A549 (cell line): ENCODE measurements at regions not wholly inside any gene's neighbourhood (a gene's known extent, or its start where the extent isn't known, plus 50 kb on each side); places are given as distances from the start of the nearest gene placed in this dataset.

ENCODE experiments used
- ATAC-seq, 2 experiments: fragments of 200-7000 bp in 1 of 2; fragments of >200 bp in 1 of 2; cut with Nextera tagmentation in 1 of 2; cut with Tn5 transposase in 1 of 2; 3 replicates each; pipeline versions ENCODE4 v1.8.0 to v1.9.1; 2018 to 2020; ENCODE audit warnings: mild to moderate bottlenecking in 1 of 2, moderate library complexity in 1 of 2
- CTCF ChIA-PET: fragments of 300-600 bp; sonication (Branson Sonifier 250); formaldehyde crosslinking; extraction: SDS; loops from one replicate; lab custom pipeline; 2021; ENCODE audit warnings: antibody characterized with exemption, inconsistent platforms; lab: Yijun Ruan, JAX
- POLR2A ChIA-PET: fragments of 350-600 bp; formaldehyde crosslinking; extraction: SDS; loops from one replicate; lab custom pipeline; 2021; ENCODE audit warnings: antibody characterized with exemption, inconsistent platforms; lab: Yijun Ruan, JAX
- DNase-seq, 2 experiments: peaks; one replicate each; pipeline versions ENCODE4 v3.0.0 to v3.0.0-alpha.2; 2011 to 2016; ENCODE audit warnings: low read depth in 1 of 2, low spot score in 1 of 2
- FAIRE-seq: peaks from 2 replicates; lab custom pipeline; 2011; peaks lifted over from hg19 to GRCh38; lab: Jason Lieb, UNC
- H3K27ac ChIP-seq, 2 experiments: fragments of >200 bp; sonication (Bioruptor Twin); formaldehyde crosslinking; 3 replicates each; pipeline ENCODE4 v1.5.1; 2016 to 2017
- H3K4me1 ChIP-seq: fragments of >200 bp; sonication (Bioruptor Twin); formaldehyde crosslinking; 3 replicates; pipeline ENCODE4 v1.6.1; 2016
- H3K4me2 ChIP-seq: fragments of >200 bp; sonication (Bioruptor Twin); formaldehyde crosslinking; 3 replicates; pipeline ENCODE4 v1.6.1; 2016
- H3K4me3 ChIP-seq: fragments of >200 bp; sonication (Bioruptor Twin); formaldehyde crosslinking; 3 replicates; pipeline ENCODE4 v1.5.1; 2016
- H3K9me3 ChIP-seq: fragments of >200 bp; sonication (Bioruptor Twin); formaldehyde crosslinking; 3 replicates; pipeline ENCODE4 v1.6.1; 2016
- ATOH8 ChIP-seq: fragments of 250-450 bp; sonication (Bioruptor Pico); IDR thresholded peaks from 2 replicates; pipeline ENCODE4 v1.5.0; 2020; ENCODE audit warnings: low read depth, mild to moderate bottlenecking, moderate library complexity
- BCL3 ChIP-seq: fragments of >200 bp; sonication (Bioruptor Twin); formaldehyde crosslinking; IDR thresholded peaks from 3 replicates; pipeline ENCODE4 v1.6.1; 2016
- CBX2 ChIP-seq: fragments of 200-600 bp; sonication (generic); IDR thresholded peaks from 2 replicates; pipeline ENCODE4 v1.6.1; 2016; ENCODE audit warnings: low read depth, mild to moderate bottlenecking, borderline replicate concordance
- CHD2 ChIP-seq: fragments of 150-350 bp; IDR thresholded peaks from 2 replicates; pipeline ENCODE4 v1.6.1; 2014; ENCODE audit warnings: low read length; ENCODE audit not compliant: partially characterized antibody
- CHD4 ChIP-seq: fragments of 200-600 bp; sonication (generic); IDR thresholded peaks from 2 replicates; pipeline ENCODE4 v1.6.1; 2016; ENCODE audit warnings: antibody characterized with exemption, mild to moderate bottlenecking, borderline replicate concordance
- ELK1 ChIP-seq: fragments of 150-350 bp; IDR thresholded peaks from 2 replicates; pipeline ENCODE4 v1.6.1; 2014; ENCODE audit warnings: low read depth, mild to moderate bottlenecking, low read length
- EP300 ChIP-seq, 2 experiments: fragments of >200 bp; sonication (Bioruptor Twin); formaldehyde crosslinking; IDR thresholded peaks; 2 replicates in 1 of 2; 3 replicates in 1 of 2; pipeline ENCODE4 v1.6.1; 2016 to 2017
- ESRRA ChIP-seq: fragments of 150-350 bp; IDR thresholded peaks from 2 replicates; pipeline ENCODE4 v1.6.1; 2014; ENCODE audit warnings: mild to moderate bottlenecking, low read length, borderline replicate concordance
- FOSL2 ChIP-seq, 2 experiments: fragments of 450-650 bp in 1 of 2; fragments of >200 bp in 1 of 2; sonication (Bioruptor Twin) in 1 of 2; formaldehyde crosslinking; IDR thresholded peaks; 2 replicates each; pipeline versions ENCODE4 v1.5.0 to v1.6.1; 2016 to 2020; ENCODE audit warnings: mild to moderate bottlenecking in 1 of 2, moderate library complexity in 1 of 2
- GATA3 ChIP-seq: IDR thresholded peaks from 2 replicates; pipeline ENCODE4 v1.6.1; 2012; ENCODE audit warnings: borderline replicate concordance
- HDAC2 ChIP-seq: fragments of 200-600 bp; sonication (generic); IDR thresholded peaks from 2 replicates; pipeline ENCODE4 v1.6.1; 2016
- HOXB13 ChIP-seq: fragments of 250-450 bp; sonication (Bioruptor Pico); IDR thresholded peaks from 2 replicates; pipeline ENCODE4 v1.5.0; 2020; ENCODE audit warnings: low read depth, mild to moderate bottlenecking, moderate library complexity
- JUNB ChIP-seq: fragments of >200 bp; sonication (Bioruptor Twin); formaldehyde crosslinking; IDR thresholded peaks from 2 replicates; pipeline ENCODE4 v1.6.1; 2016
- KDM5A ChIP-seq: fragments of 200-600 bp; sonication (generic); IDR thresholded peaks from 2 replicates; pipeline ENCODE4 v1.6.1; 2016; ENCODE audit warnings: antibody characterized with exemption, mild to moderate bottlenecking
- POLR2A ChIP-seq: IDR thresholded peaks from 2 replicates; pipeline ENCODE4 v1.6.1; 2012; ENCODE audit warnings: mild to moderate bottlenecking, low read length
- RAD21 ChIP-seq, 2 experiments: fragments of >200 bp in 1 of 2; sonication (Bioruptor Twin) in 1 of 2; formaldehyde crosslinking in 1 of 2; IDR thresholded peaks in 1 of 2; conservative IDR thresholded peaks in 1 of 2; 2 replicates in 1 of 2; 3 replicates in 1 of 2; pipeline ENCODE4 v1.6.1; 2012 to 2018; ENCODE audit warnings: inconsistent platforms in 1 of 2
- RARB ChIP-seq: fragments of 250-450 bp; sonication (Bioruptor Pico); IDR thresholded peaks from 2 replicates; pipeline ENCODE4 v1.8.0; 2021; ENCODE audit warnings: mild to moderate bottlenecking, moderate library complexity
- REST ChIP-seq: fragments of 200-600 bp; sonication (generic); IDR thresholded peaks from 2 replicates; pipeline ENCODE4 v1.6.1; 2016; ENCODE audit warnings: antibody characterized with exemption, mild to moderate bottlenecking, moderate library complexity
- RFX5 ChIP-seq: fragments of 450-650 bp; IDR thresholded peaks from 2 replicates; pipeline ENCODE4 v1.7.1; 2014; ENCODE audit warnings: antibody characterized with exemption, mild to moderate bottlenecking, moderate library complexity
- RNF2 ChIP-seq: fragments of 200-600 bp; sonication (generic); IDR thresholded peaks from 2 replicates; pipeline ENCODE4 v1.6.1; 2016; ENCODE audit warnings: low read depth, mild to moderate bottlenecking, antibody characterized with exemption, moderate library complexity, borderline replicate concordance
- TFCP2L1 ChIP-seq: fragments of 250-450 bp; sonication (Bioruptor Pico); IDR thresholded peaks from 2 replicates; pipeline ENCODE4 v1.5.0; 2021; ENCODE audit warnings: mild to moderate bottlenecking
- USF2 ChIP-seq: fragments of 450-650 bp; IDR thresholded peaks from 2 replicates; pipeline ENCODE4 v1.6.1; 2014; ENCODE audit warnings: antibody characterized with exemption
- ZC3H11A ChIP-seq: fragments of 450-650 bp; IDR thresholded peaks from 2 replicates; pipeline ENCODE4 v1.6.1; 2014; ENCODE audit warnings: antibody characterized with exemption, mild to moderate bottlenecking
- ZFP36 ChIP-seq: fragments of 450-650 bp; IDR thresholded peaks from 2 replicates; pipeline ENCODE4 v1.6.1; 2014; ENCODE audit warnings: borderline replicate concordance; ENCODE audit not compliant: partially characterized antibody
- ZSCAN20 ChIP-seq: fragments of 250-450 bp; sonication (Bioruptor Pico); IDR thresholded peaks from 2 replicates; pipeline ENCODE4 v1.8.0; 2022; ENCODE audit warnings: mild to moderate bottlenecking, moderate library complexity
- WGBS: methylation state at CpG from one replicate; pipeline ENCODE4 v1.1.6; 2017; ENCODE audit errors: missing lambda C conversion rate; 5-methylcytosine and 5-hydroxymethylcytosine counted together

GRCh38 chr3:27544372-27544865 is 60.2 kb upstream of the SLC4A7 start (continued):
- TF ChIP-seq ELK1 (no peak), RFX5 (no peak), RNF2 (no peak), ATOH8 (CRISPR knock-in tag) (no peak), CHD2 (no peak), BCL3 (no peak; the same call in 2 of the 3 replicates), POLR2A (no peak), HDAC2 (no peak), FOSL2 (IDR thresholded peaks at IDR 0.05) (peak; percentile 53; the same call in 1 of the 2 replicates), FOSL2 (CRISPR knock-in tag; IDR thresholded peaks at IDR 0.05) (peak; percentile 71), CHD4 (no peak), RARB (CRISPR knock-in tag) (no peak), CBX2 (no peak), RAD21 (conservative IDR thresholded peaks at IDR 0.05 in 1 of 2, IDR thresholded peaks at IDR 0.05 in 1 of 2) (peak in 1 of 2 experiments; percentile 22; a peak in 2 of 5 replicates), ZC3H11A (no peak)

- ATAC-seq (peak in 1 of 2 experiments; percentile 42; a peak in 2 of 6 replicates), DNase-seq (no peak), FAIRE-seq (no peak)
- no peak overlapping the region for H3K4me3 ChIP-seq
- peaks cover 25% of the 10 kb centered on the region for H3K4me1 ChIP-seq
- H3K4me2 ChIP-seq: no peak overlapping the region
- 81% methylated on average over 5 of the region's 5 CpGs for WGBS
- ChIA-PET CTCF (interaction anchor here (1.2 to 1.5 kb wide), 2 partner anchors 20 to 179 kb away, joined by 3 to 4 read pairs; partner anchors contain the start of gene EOMES), POLR2A (no interaction called here)
- TF ChIP-seq EP300 (IDR thresholded peaks at IDR 0.05): no peak
- no peak for TF ChIP-seq KDM5A
- TF ChIP-seq GATA3: no peak
- no peak for TF ChIP-seq ZSCAN20
- no peak for TF ChIP-seq USF2
- TF ChIP-seq ZFP36: no peak
- TF ChIP-seq RFX5: no peak
- TF ChIP-seq TFCP2L1: no peak
- no peak for TF ChIP-seq CHD2
- TF ChIP-seq REST: no peak
- no peak for TF ChIP-seq HOXB13 (CRISPR knock-in tag)
- no peak for TF ChIP-seq ESRRA
- TF ChIP-seq JUNB: no peak
- H3K27ac ChIP-seq: peak overlapping the region in 1 of 2 experiments; percentile 79; a peak in 3 of 6 replicates
- no peaks in the 10 kb centered on the region for H3K9me3 ChIP-seq
These were observed 58.3 kb upstream of the SLC4A7 start for GRCh38 chr3:27542476-27542875.
